Adrenal gland (tissue), 9 donors: ENCODE measurements at regions not wholly inside any gene's neighbourhood (a gene's known extent, or its start where the extent isn't known, plus 50 kb on each side); places are given as distances from the start of the nearest gene placed in this dataset.

ENCODE experiments used
- DNase-seq, 7 donors: peaks; one replicate each; pipeline ENCODE4 v3.0.0-alpha.2; 2019 to 2020
- H3K27ac ChIP-seq, 5 donors: fragments of 200-600 bp; sonication (generic) in 4 of 5; 1 replicate in 3 of 5; 2 replicates in 2 of 5; pipeline versions ENCODE4 v1.5.1 to v1.8.0; 2016 to 2020; ENCODE audit warnings: mild to moderate bottlenecking in 1 of 5
- H3K27me3 ChIP-seq: fragments of 200-600 bp; 2 replicates; pipeline ENCODE4 v1.8.0; 2021
- H3K36me3 ChIP-seq, 2 donors: fragments of 200-600 bp; replicated peaks in 1 of 2; 1 replicate in 1 of 2; 2 replicates in 1 of 2; pipeline versions ENCODE4 v1.5.1 to v1.8.0; 2018 to 2022
- H3K4me1 ChIP-seq, 2 donors: fragments of 200-600 bp; replicated peaks in 1 of 2; 1 replicate in 1 of 2; 2 replicates in 1 of 2; pipeline versions ENCODE4 v1.5.1 to v1.8.0; 2018 to 2021
- H3K4me3 ChIP-seq, 4 donors: fragments of 200-600 bp; sonication (generic) in 3 of 4; one replicate each; pipeline ENCODE4 v1.5.1; 2016 to 2018
- H3K9me3 ChIP-seq, 3 donors: fragments of 200-600 bp; sonication (generic) in 1 of 3; replicated peaks in 1 of 3; 1 replicate in 2 of 3; 2 replicates in 1 of 3; pipeline versions ENCODE4 v1.5.1 to v1.8.0; 2016 to 2021
- POLR2A ChIP-seq, 2 donors: fragments of 450-650 bp; IDR thresholded peaks; one replicate each; pipeline ENCODE4 v1.6.1; 2017; ENCODE audit warnings: antibody characterized with exemption in 2 of 2, mild to moderate bottlenecking in 2 of 2, moderate library complexity in 1 of 2
- WGBS, 4 donors: extraction: QIAGEN DNeasy Blood & Tissue Kit in 2 of 4; methylation state at CpG; one replicate each; pipeline versions ENCODE4 v1.1.5 to v1.1.7; 2013 to 2017; 5-methylcytosine and 5-hydroxymethylcytosine counted together
- intact Hi-C, 2 donors: fragments of 100-400 bp; cut with DNase I; formaldehyde crosslinking; loops; one replicate each; pipeline versions ENCODE4 v1.14.1 to v1.15.0; 2022 to 2023
- TF ChIP-seq, protein P1 (sequence below), 6 experiments: fragments of 450-650 bp in 4 of 6; fragments of 200-600 bp in 2 of 6; sonication (generic) in 1 of 6; IDR thresholded peaks; 1 replicate in 5 of 6; 2 replicates in 1 of 6; pipeline versions ENCODE4 v1.5.1 to v1.8.0; 2016 to 2021; ENCODE audit warnings: antibody characterized with exemption in 6 of 6, mild to moderate bottlenecking in 2 of 6, moderate library complexity in 1 of 6
- donor health status: healthy with polysubstance abuse.
- donor health status: Bipolar disorder and iron deficiency.
- donor health status: DM: yes; HTN: yes; CAD: no.
- donor health status: DM: no; HTN: no; CAD: no.
- donor health status: DM: no; HTN: no; CAD: no.

DNA sequence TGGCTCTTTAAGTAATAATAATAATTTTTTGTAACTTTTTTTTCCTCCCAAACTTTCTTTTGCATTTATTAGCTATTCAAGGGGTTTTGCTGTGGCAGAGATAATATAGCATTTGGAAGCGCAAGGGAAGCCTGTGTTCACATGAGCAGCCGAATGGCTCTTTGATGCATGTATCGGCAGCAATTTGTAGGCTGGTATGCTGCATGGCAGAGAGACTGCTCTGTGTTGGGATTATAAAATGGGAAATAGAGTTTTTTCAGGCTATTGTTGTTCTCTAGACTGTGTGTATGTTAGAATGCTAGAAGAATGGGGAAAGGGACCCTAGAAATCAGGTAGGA lies 94.6 kb upstream of the SALL1 start:
- TF ChIP-seq POLR2A (IDR thresholded peaks at IDR 0.05): no peak
- TF ChIP-seq, protein P1, sequence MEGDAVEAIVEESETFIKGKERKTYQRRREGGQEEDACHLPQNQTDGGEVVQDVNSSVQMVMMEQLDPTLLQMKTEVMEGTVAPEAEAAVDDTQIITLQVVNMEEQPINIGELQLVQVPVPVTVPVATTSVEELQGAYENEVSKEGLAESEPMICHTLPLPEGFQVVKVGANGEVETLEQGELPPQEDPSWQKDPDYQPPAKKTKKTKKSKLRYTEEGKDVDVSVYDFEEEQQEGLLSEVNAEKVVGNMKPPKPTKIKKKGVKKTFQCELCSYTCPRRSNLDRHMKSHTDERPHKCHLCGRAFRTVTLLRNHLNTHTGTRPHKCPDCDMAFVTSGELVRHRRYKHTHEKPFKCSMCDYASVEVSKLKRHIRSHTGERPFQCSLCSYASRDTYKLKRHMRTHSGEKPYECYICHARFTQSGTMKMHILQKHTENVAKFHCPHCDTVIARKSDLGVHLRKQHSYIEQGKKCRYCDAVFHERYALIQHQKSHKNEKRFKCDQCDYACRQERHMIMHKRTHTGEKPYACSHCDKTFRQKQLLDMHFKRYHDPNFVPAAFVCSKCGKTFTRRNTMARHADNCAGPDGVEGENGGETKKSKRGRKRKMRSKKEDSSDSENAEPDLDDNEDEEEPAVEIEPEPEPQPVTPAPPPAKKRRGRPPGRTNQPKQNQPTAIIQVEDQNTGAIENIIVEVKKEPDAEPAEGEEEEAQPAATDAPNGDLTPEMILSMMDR (IDR thresholded peaks at IDR 0.05): no peak
- no peaks in the 10 kb centered on the region for H3K4me1 ChIP-seq
- 52 to 63% (median 59%) methylated on average over 3 of the region's 3 CpGs for WGBS, 4 donors
- no peaks in the 10 kb centered on the region for H3K36me3 ChIP-seq
- H3K4me3 ChIP-seq: no peak overlapping the region
- DNase-seq: no peak
- no peaks in the 10 kb centered on the region for H3K27me3 ChIP-seq
- no peak overlapping the region for H3K27ac ChIP-seq
- no peaks in the 10 kb centered on the region for H3K9me3 ChIP-seq
- intact Hi-C loops: no loop called here

DNA sequence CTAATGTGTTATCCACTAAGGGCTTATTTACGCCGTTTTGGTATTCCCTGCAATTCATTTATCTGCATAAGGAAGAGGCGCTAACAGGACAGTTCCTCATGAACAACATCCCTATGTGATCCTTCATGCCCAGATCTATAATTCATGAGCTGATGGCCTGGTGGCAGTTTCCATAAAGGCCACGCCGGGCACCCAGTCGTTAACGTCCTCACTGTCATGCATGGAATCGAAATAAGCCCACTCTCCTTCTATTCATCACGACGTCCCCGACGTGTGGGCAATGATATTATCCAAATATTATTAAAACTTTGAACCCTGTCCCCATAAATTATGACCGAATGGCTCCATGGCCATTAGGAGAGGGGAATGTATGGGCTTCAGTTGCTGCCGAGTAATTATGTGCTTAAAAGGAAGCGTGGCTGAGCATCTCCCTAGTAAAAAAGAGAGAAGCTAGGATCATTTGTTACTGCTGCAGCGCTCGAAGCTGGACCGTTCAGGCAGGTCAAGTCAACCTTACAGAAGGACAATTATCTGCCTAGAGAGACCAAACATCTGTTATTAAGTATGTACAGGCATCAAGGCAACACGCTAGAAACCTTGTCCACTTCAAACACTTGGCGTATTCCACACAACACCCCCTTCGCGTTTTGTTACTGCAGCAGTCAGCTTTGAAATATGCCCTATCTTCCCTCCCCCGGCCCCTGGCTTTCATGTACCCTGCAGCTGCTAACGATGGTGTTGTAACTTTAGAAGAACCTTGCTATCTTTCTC lies 94.0 kb upstream of the SALL1 start:
- no peaks in the 10 kb centered on the region for H3K36me3 ChIP-seq
- no peak overlapping the region for H3K4me3 ChIP-seq
- H3K9me3 ChIP-seq: no peaks in the 10 kb centered on the region
- WGBS, 4 donors: 23 to 31% (median 28%) methylated on average over 24 of the region's 24 CpGs
- H3K27ac ChIP-seq: no peak overlapping the region
- no peaks in the 10 kb centered on the region for H3K27me3 ChIP-seq
- H3K4me1 ChIP-seq: no peaks in the 10 kb centered on the region
- intact Hi-C loops: no loop called here
- TF ChIP-seq, protein P1 (IDR thresholded peaks at IDR 0.05): no peak
- no peak for TF ChIP-seq POLR2A (IDR thresholded peaks at IDR 0.05)
- no peak for DNase-seq

DNA sequence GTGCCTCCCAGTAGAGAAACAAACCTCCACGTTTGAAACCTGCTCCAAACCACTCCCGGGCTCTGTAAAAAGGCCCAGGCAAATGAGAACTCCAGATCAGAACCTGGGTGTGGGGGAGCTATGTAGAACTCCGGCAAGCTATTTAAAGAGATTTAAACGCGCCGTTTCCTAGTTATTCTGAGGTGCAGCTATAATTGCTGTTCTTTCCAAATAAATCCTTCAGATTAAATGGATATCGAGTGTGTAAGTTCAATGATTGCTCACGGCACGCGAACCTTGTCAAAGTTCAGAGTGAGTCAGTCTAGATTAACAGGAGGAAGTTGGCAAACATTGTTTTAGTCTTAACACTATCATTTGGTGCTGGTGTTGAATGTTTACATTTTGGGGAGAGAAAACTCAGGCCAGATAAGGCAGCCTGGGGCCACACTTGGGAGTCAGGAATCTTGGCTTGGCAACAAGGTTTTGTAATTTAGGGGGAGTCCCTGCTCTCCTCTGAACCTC lies 92.9 kb upstream of the SALL1 start:
- no peak for DNase-seq
- 28 to 38% (median 33%) methylated on average over 10 of the region's 10 CpGs for WGBS, 4 donors
- no peaks in the 10 kb centered on the region for H3K4me1 ChIP-seq
- no peaks in the 10 kb centered on the region for H3K9me3 ChIP-seq
- no peak overlapping the region for H3K27ac ChIP-seq
- H3K4me3 ChIP-seq: no peak overlapping the region
- no peaks in the 10 kb centered on the region for H3K27me3 ChIP-seq
- TF ChIP-seq POLR2A (IDR thresholded peaks at IDR 0.05): no peak
- TF ChIP-seq, protein P1 (IDR thresholded peaks at IDR 0.05): no peak
- intact Hi-C loops: no loop called here
- no peaks in the 10 kb centered on the region for H3K36me3 ChIP-seq

DNA sequence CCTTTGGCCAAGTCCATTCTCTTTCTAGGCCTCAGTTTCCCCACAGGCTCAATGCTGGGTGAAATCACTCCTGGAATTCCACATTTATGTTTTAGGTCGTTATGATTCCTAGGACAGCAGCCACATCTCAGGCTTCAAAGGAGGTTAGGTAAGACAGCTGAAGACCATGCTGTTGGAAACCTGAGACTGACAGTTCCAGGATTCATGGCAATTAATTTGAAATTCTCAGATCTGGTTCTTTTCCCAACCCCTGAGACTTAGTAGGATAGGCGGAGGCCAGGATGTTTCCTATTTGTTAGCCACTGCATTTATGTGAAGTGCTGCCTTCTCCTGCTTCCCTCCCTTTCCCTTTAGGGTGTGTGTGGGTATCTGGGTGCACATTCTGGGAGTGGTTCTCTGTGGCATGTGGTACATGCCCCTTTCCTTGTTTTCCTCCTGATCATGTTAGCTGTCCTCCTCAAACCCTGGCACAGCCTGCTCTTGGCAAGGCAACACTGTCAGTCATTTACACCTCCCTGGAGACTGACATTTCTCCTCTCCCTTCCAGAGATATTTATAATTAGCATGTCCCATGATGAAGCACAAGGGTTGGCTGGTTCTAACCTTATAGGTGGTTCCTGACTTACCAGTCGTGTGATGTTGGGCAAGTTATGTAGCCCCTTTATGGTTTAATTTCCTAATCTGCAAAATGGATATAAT lies 91.4 kb upstream of the SALL1 start:
- WGBS, 4 donors: 54 to 66% (median 58%) methylated on average over 3 of the region's 3 CpGs
- no peaks in the 10 kb centered on the region for H3K36me3 ChIP-seq
- no peak for TF ChIP-seq POLR2A (IDR thresholded peaks at IDR 0.05)
- TF ChIP-seq, protein P1 (IDR thresholded peaks at IDR 0.05): no peak
- no peaks in the 10 kb centered on the region for H3K27me3 ChIP-seq
- intact Hi-C loops: no loop called here
- DNase-seq: no peak
- H3K4me1 ChIP-seq: no peaks in the 10 kb centered on the region
- no peaks in the 10 kb centered on the region for H3K9me3 ChIP-seq
- no peak overlapping the region for H3K27ac ChIP-seq
- no peak overlapping the region for H3K4me3 ChIP-seq
